ENCODE measurements at regions not wholly inside any gene's neighbourhood (a gene's known extent, or its start where the extent isn't known, plus 50 kb on each side); places are given as distances from the start of the nearest gene placed in this dataset.

GRCh38 chr3:127037021-127037400 is 54.1 kb downstream of the PLXNA1 start:
- Histone ChIP-seq H3K27ac (ENCODE audit: low read length) (no peak overlapping the region), H3K36me3 (ENCODE audit: insufficient read depth, low read length) (peaks cover 21% of the 10 kb centered on the region), H3K4me2 (ENCODE audit: insufficient read depth, low read length) (no peak overlapping the region), H3K27me3 (ENCODE audit: insufficient read depth, low read length, poor library complexity) (no peaks in the 10 kb centered on the region), H4K20me1 (ENCODE audit: insufficient read depth, low read length) (0 out of 2 replicates have a peak, but pooled peaks cover 3% of the 10 kb centered on the region), H3K79me2 (ENCODE audit: insufficient read depth, low read length) (no peaks in the 10 kb centered on the region), H3K4me3 (ENCODE audit: low read depth in 1 of 2, low read length in 2 of 2) (no peak overlapping the region), H3K9ac (ENCODE audit: low read depth, low read length) (no peak overlapping the region), H3K9me3 (ENCODE audit: insufficient read depth, low read length, severe bottlenecking) (no peaks in the 10 kb centered on the region), H2AFZ (ENCODE audit: low read depth, low read length) (no peak overlapping the region), H3K4me1 (ENCODE audit: insufficient read depth, low read length) (no peaks in the 10 kb centered on the region)
- ATAC-seq (ENCODE audit: insufficient read depth, low read depth) (no peak), DNase-seq (no peak)
- TF ChIP-seq EZH2 (IDR thresholded peaks at IDR 0.05; ENCODE audit: borderline replicate concordance, low read depth, low read length, severe bottlenecking) (no peak), CTCF (IDR thresholded peaks at IDR 0.05; ENCODE audit: borderline replicate concordance, extremely low read depth, low read length, poor library complexity, severe bottlenecking) (no peak)

- Histone ChIP-seq H3K4me1 (ENCODE audit: insufficient read depth, low read length) (no peaks in the 10 kb centered on the region), H3K9me3 (ENCODE audit: insufficient read depth, low read length, severe bottlenecking) (no peaks in the 10 kb centered on the region), H3K36me3 (ENCODE audit: insufficient read depth, low read length) (peaks cover 17% of the 10 kb centered on the region), H3K4me2 (ENCODE audit: insufficient read depth, low read length) (no peak overlapping the region), H2AFZ (ENCODE audit: low read depth, low read length) (no peak overlapping the region), H4K20me1 (ENCODE audit: insufficient read depth, low read length) (0 out of 2 replicates have a peak, but pooled peaks cover 3% of the 10 kb centered on the region), H3K4me3 (ENCODE audit: low read depth in 1 of 2, low read length in 2 of 2) (no peak overlapping the region), H3K27me3 (ENCODE audit: insufficient read depth, low read length, poor library complexity) (no peaks in the 10 kb centered on the region), H3K9ac (ENCODE audit: low read depth, low read length) (no peak overlapping the region), H3K27ac (ENCODE audit: low read length) (no peak overlapping the region), H3K79me2 (ENCODE audit: insufficient read depth, low read length) (no peaks in the 10 kb centered on the region)
- ATAC-seq (ENCODE audit: insufficient read depth, low read depth), result no peak
- no peak for DNase-seq
- no peak for TF ChIP-seq EZH2 (IDR thresholded peaks at IDR 0.05; ENCODE audit: borderline replicate concordance, low read depth, low read length, severe bottlenecking)
- no peak for TF ChIP-seq CTCF (IDR thresholded peaks at IDR 0.05; ENCODE audit: borderline replicate concordance, extremely low read depth, low read length, poor library complexity, severe bottlenecking)
Observed at GRCh38 chr3:127037418-127037841, 54.5 kb downstream of the PLXNA1 start.

- DNase-seq, result no peak
- TF ChIP-seq EZH2 (IDR thresholded peaks at IDR 0.05; ENCODE audit: borderline replicate concordance, low read depth, low read length, severe bottlenecking) (no peak), CTCF (IDR thresholded peaks at IDR 0.05; ENCODE audit: borderline replicate concordance, extremely low read depth, low read length, poor library complexity, severe bottlenecking) (no peak)
- Histone ChIP-seq H3K4me3 (ENCODE audit: low read depth in 1 of 2, low read length in 2 of 2) (no peak overlapping the region), H3K27ac (ENCODE audit: low read length) (no peak overlapping the region), H3K27me3 (ENCODE audit: insufficient read depth, low read length, poor library complexity) (no peaks in the 10 kb centered on the region), H3K4me2 (ENCODE audit: insufficient read depth, low read length) (no peak overlapping the region), H2AFZ (ENCODE audit: low read depth, low read length) (no peak overlapping the region), H3K36me3 (ENCODE audit: insufficient read depth, low read length) (peaks cover 11% of the 10 kb centered on the region), H3K4me1 (ENCODE audit: insufficient read depth, low read length) (no peaks in the 10 kb centered on the region), H3K79me2 (ENCODE audit: insufficient read depth, low read length) (no peaks in the 10 kb centered on the region), H3K9me3 (ENCODE audit: insufficient read depth, low read length, severe bottlenecking) (no peaks in the 10 kb centered on the region), H4K20me1 (ENCODE audit: insufficient read depth, low read length) (0 out of 2 replicates have a peak, but pooled peaks cover 3% of the 10 kb centered on the region), H3K9ac (ENCODE audit: low read depth, low read length) (no peak overlapping the region)
- 0 out of 3 replicates have a peak, but pooled peaks have one; percentile 23 for ATAC-seq (ENCODE audit: insufficient read depth, low read depth)
Observed at GRCh38 chr3:127037971-127038446, 55.1 kb downstream of the PLXNA1 start.
